ENCODE measurements at regions not wholly inside any gene's neighbourhood (a gene's known extent, or its start where the extent isn't known, plus 50 kb on each side); places are given as distances from the start of the nearest gene placed in this dataset.

DNA sequence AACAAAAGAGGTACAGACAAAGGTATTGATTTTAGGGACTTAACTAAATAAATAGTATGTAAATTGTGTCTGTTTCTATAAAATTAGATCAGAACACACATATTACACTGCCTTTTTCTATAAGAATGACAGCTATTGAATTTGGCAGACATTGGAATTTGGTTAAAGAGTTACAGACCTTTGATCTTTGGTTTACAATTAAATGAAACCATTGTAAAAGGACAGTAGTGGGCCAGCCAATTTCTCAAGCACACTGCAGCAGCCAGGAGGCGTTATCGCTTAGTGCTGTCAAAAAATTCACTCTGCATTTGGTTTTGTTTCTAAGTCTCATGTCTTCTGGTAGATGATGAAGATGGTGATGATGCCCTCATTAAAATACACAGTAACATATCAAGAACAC is 175.9 kb downstream of the NR4A2 start:
- TF ChIP-seq, protein P1, sequence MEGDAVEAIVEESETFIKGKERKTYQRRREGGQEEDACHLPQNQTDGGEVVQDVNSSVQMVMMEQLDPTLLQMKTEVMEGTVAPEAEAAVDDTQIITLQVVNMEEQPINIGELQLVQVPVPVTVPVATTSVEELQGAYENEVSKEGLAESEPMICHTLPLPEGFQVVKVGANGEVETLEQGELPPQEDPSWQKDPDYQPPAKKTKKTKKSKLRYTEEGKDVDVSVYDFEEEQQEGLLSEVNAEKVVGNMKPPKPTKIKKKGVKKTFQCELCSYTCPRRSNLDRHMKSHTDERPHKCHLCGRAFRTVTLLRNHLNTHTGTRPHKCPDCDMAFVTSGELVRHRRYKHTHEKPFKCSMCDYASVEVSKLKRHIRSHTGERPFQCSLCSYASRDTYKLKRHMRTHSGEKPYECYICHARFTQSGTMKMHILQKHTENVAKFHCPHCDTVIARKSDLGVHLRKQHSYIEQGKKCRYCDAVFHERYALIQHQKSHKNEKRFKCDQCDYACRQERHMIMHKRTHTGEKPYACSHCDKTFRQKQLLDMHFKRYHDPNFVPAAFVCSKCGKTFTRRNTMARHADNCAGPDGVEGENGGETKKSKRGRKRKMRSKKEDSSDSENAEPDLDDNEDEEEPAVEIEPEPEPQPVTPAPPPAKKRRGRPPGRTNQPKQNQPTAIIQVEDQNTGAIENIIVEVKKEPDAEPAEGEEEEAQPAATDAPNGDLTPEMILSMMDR (IDR thresholded peaks at IDR 0.05) = no peak
- TF ChIP-seq EP300 (IDR thresholded peaks at IDR 0.05) (no peak), POLR2A (IDR thresholded peaks at IDR 0.05) (no peak)

All from sigmoid colon (tissue), 4 donors.